HepG2 (cell line): ENCODE measurements at regions not wholly inside any gene's neighbourhood (a gene's known extent, or its start where the extent isn't known, plus 50 kb on each side); places are given as distances from the start of the nearest gene placed in this dataset.
A peak's percentile ranks its signal among the peaks of the same experiment; 100 is the strongest.

Source experiments
- ATAC-seq: fragments of 200-7000 bp; cut with Tn5 transposase; 3 replicates; pipeline ENCODE4 v1.9.1; 2020; ENCODE audit warnings: mild to moderate bottlenecking, moderate library complexity
- BruUV-seq: library from RNA; stranded (reverse); fragments of 400-500 nt; replicated peaks from 2 replicates; lab custom pipeline; 2021; lab: Mats Ljungman, UMichigan
- CTCF ChIA-PET: fragments of 300-600 bp; formaldehyde crosslinking; extraction: SDS; loops from one replicate; lab custom pipeline; 2021; ENCODE audit warnings: low total read pairs, inconsistent platforms, low intra/inter-chr PET ratio; lab: Yijun Ruan, JAX
- POLR2A ChIA-PET: fragments of 350-600 bp; sonication (Branson Sonifier 250); formaldehyde crosslinking; loops from one replicate; lab custom pipeline; 2020; ENCODE audit warnings: antibody characterized with exemption, inconsistent platforms; lab: Yijun Ruan, JAX
- DNase-seq: peaks from one replicate; pipeline ENCODE4 v3.0.0-alpha.2; 2015; ENCODE audit warnings: low spot score
- FAIRE-seq: peaks from 3 replicates; lab custom pipeline; 2011; peaks lifted over from hg19 to GRCh38; lab: Jason Lieb, UNC
- H2AFZ ChIP-seq: one replicate; pipeline ENCODE4 v1.6.1; 2011; ENCODE audit warnings: low read length, inconsistent platforms
- H3K27ac ChIP-seq: fragments of 300-600 bp; 3 replicates; pipeline ENCODE4 v1.8.0; 2011; ENCODE audit warnings: mixed run types, mild to moderate bottlenecking, mixed read lengths, low read length, inconsistent platforms; ENCODE audit not compliant: insufficient read depth; ENCODE audit errors: extremely low read length
- H3K27me3 ChIP-seq, 2 experiments: fragments of 200-600 bp in 1 of 2; 2 replicates in 1 of 2; 3 replicates in 1 of 2; pipeline versions ENCODE4 v1.6.0 to v1.8.0; 2011; ENCODE audit warnings: low read length in 2 of 2, mild to moderate bottlenecking in 2 of 2, moderate library complexity in 2 of 2, inconsistent platforms in 1 of 2; ENCODE audit not compliant: insufficient read depth in 2 of 2, control insufficient read depth in 1 of 2
- H3K36me3 ChIP-seq, 2 experiments: fragments of 200-600 bp in 1 of 2; replicated peaks in 1 of 2; 2 replicates in 1 of 2; 3 replicates in 1 of 2; pipeline versions ENCODE4 v1.5.1 to v1.8.0; 2011; ENCODE audit warnings: low read length in 2 of 2, inconsistent platforms in 1 of 2; ENCODE audit not compliant: insufficient read depth in 2 of 2, control insufficient read depth in 1 of 2
- H3K4me1 ChIP-seq: 2 replicates; pipeline ENCODE4 v1.5.1; 2012; ENCODE audit warnings: low read length, inconsistent platforms; ENCODE audit not compliant: insufficient read depth
- H3K4me2 ChIP-seq: 2 replicates; pipeline ENCODE4 v1.6.0; 2011; ENCODE audit warnings: low read depth, low read length, inconsistent platforms
- H3K4me3 ChIP-seq, 3 experiments: fragments of 200-600 bp in 1 of 3; sonication (generic), shearing (Covaris generic) in 1 of 3; replicated peaks in 1 of 3; 2 replicates each; pipeline ENCODE4 v1.5.1; 2011 to 2016; ENCODE audit warnings: low read length in 3 of 3, inconsistent platforms in 2 of 3, low read depth in 2 of 3, mild to moderate bottlenecking in 2 of 3, control low read depth in 1 of 3, mixed read lengths in 1 of 3; ENCODE audit not compliant: insufficient read depth in 1 of 3
- H3K79me2 ChIP-seq: one replicate; pipeline ENCODE4 v1.6.1; 2011; ENCODE audit warnings: low read length, inconsistent platforms; ENCODE audit not compliant: insufficient read depth
- H3K9ac ChIP-seq: 2 replicates; pipeline ENCODE4 v1.6.0; 2011; ENCODE audit warnings: mild to moderate bottlenecking, low read depth, low read length, inconsistent platforms; ENCODE audit not compliant: insufficient read depth
- H3K9me3 ChIP-seq: 2 replicates; pipeline ENCODE4 v1.5.1; 2012; ENCODE audit warnings: mild to moderate bottlenecking, low read length
- H4K20me1 ChIP-seq: 2 replicates; pipeline ENCODE4 v1.6.0; 2011; ENCODE audit warnings: inconsistent platforms, mild to moderate bottlenecking, low read length, moderate library complexity; ENCODE audit not compliant: insufficient read depth
- ELF4 ChIP-seq: sonication (generic); formaldehyde crosslinking; IDR thresholded peaks from 2 replicates; pipeline ENCODE4 v1.5.0; 2020; ENCODE audit warnings: missing genetic modification reagents, mild to moderate bottlenecking, moderate library complexity, borderline replicate concordance
- FOXA1 ChIP-seq, 2 experiments: fragments of 450-650 bp in 1 of 2; sonication (generic) in 1 of 2; formaldehyde crosslinking in 1 of 2; IDR thresholded peaks; 2 replicates each; pipeline versions ENCODE4 v1.4.0 to v1.6.1; 2016 to 2020; ENCODE audit warnings: missing genetic modification reagents in 1 of 2
- MAF1 ChIP-seq: sonication (generic); formaldehyde crosslinking; IDR thresholded peaks from 2 replicates; pipeline ENCODE4 v1.5.0; 2020; ENCODE audit warnings: missing genetic modification reagents, borderline replicate concordance
- SP140L ChIP-seq: sonication (generic); formaldehyde crosslinking; IDR thresholded peaks from 2 replicates; pipeline ENCODE4 v1.4.0; 2020; ENCODE audit warnings: missing genetic modification reagents, borderline replicate concordance
- ZNF451 ChIP-seq: sonication (generic); formaldehyde crosslinking; IDR thresholded peaks from 2 replicates; pipeline ENCODE4 v1.5.0; 2020; ENCODE audit warnings: mild to moderate bottlenecking, missing genetic modification reagents
- ZNF615 ChIP-seq: sonication (generic); formaldehyde crosslinking; IDR thresholded peaks from 2 replicates; pipeline ENCODE4 v1.5.0; 2020; ENCODE audit warnings: mild to moderate bottlenecking, missing genetic modification reagents, borderline replicate concordance
- ZNF777 ChIP-seq: sonication (generic); formaldehyde crosslinking; IDR thresholded peaks from 2 replicates; pipeline ENCODE4 v1.4.0; 2020; ENCODE audit warnings: missing genetic modification reagents
- WGBS: methylation state at CpG from one replicate; pipeline ENCODE4 v1.1.6; 2017; ENCODE audit warnings: low lambda C conversion rate; 5-methylcytosine and 5-hydroxymethylcytosine counted together
- in situ Hi-C: cut with HindIII; loops from 2 replicates; pipeline ENCODE4 v1.10.0; 2017; ENCODE audit warnings: low pct_unique_long_range_greater_than_20kb; ENCODE audit not compliant: extremely low pct_ligation_motif_present
- intact Hi-C: fragments of 100-400 bp; cut with micrococcal nuclease; formaldehyde crosslinking; loops from one replicate; pipeline ENCODE4 v1.10.0; 2022; ENCODE audit not compliant: unreplicated experiment

GRCh38 chr13:24085662-24086061 lies 74.9 kb upstream of the SPATA13 start (continued):
- no peak for TF ChIP-seq ZNF777 (CRISPR knock-in tag)
- TF ChIP-seq MAF1 (CRISPR knock-in tag) = no peak
- no peak for TF ChIP-seq ZNF615
- TF ChIP-seq ELF4 (CRISPR knock-in tag) = no peak
- TF ChIP-seq ZNF451 (CRISPR knock-in tag) = no peak
- TF ChIP-seq, all 625 proteins: peak for 17

- Histone ChIP-seq H3K9ac (no peak overlapping the region), H2AFZ (no peak overlapping the region), H3K27ac (no peak overlapping the region), H3K79me2 (no peaks in the 10 kb centered on the region), H3K4me3 (no peak overlapping the region), H3K36me3 (no peaks in the 10 kb centered on the region), H3K27me3 (peaks cover 1 to 30% of the 10 kb centered on the region in 2 experiments; a peak in 2 of 5 replicates), H3K9me3 (no peaks in the 10 kb centered on the region), H3K4me2 (peak overlapping the region; percentile 24; the same call in 1 of the 2 replicates), H4K20me1 (no peaks in the 10 kb centered on the region), H3K4me1 (peaks cover 32% of the 10 kb centered on the region)
- in situ Hi-C loops (no loop called here), intact Hi-C loops (no loop called here)
- DNase-seq (no peak), ATAC-seq (peak; percentile 68), FAIRE-seq (no peak)
- 2% methylated on average over 6 of the region's 6 CpGs for WGBS
- ChIA-PET CTCF (no interaction called here), POLR2A (no interaction called here)
- no peak for TF ChIP-seq FOXA1 (IDR thresholded peaks at IDR 0.05)
- TF ChIP-seq FOXA1 (CRISPR knock-in tag; IDR thresholded peaks at IDR 0.05) = 0 out of 2 replicates have a peak, but pooled peaks have one; percentile 20
- TF ChIP-seq SP140L (CRISPR knock-in tag) = no peak
- no TSS peak for BruUV-seq
These were observed 73.9 kb upstream of the SPATA13 start for GRCh38 chr13:24086642-24087041.
